ENCODE measurements at regions not wholly inside any gene's neighbourhood (a gene's known extent, or its start where the extent isn't known, plus 50 kb on each side); places are given as distances from the start of the nearest gene placed in this dataset.

GRCh38 chr5:61281686-61282085 lies 50.4 kb upstream of the ZSWIM6 start:
- H3K27me3 Mint-ChIP-seq (ENCODE audit: low read depth in 3 of 3) = peaks cover 0 to 3% (median 0%) of the 10 kb centered on the region in 3 donors
- Histone ChIP-seq H2AFZ (ENCODE audit: insufficient read depth, low read depth, low read length, poor library complexity, severe bottlenecking) (no peak overlapping the region), H3K4me2 (replicated peaks; ENCODE audit: extremely low read depth, low read length, poor library complexity, severe bottlenecking) (no peak overlapping the region), H4K20me1 (ENCODE audit: insufficient read depth, low read length) (no peaks in the 10 kb centered on the region), H3K4me1 (ENCODE audit: control insufficient read depth in 1 of 2, insufficient read depth in 2 of 2, low read length in 2 of 2) (peaks cover 51 to 61% of the 10 kb centered on the region in 2 donors), H3K9ac (ENCODE audit: insufficient read depth, low read length, poor library complexity, severe bottlenecking) (no peak overlapping the region), H3K79me2 (ENCODE audit: insufficient read depth, low read length) (no peaks in the 10 kb centered on the region), H3K27me3 (ENCODE audit: control insufficient read depth in 2 of 2, insufficient read depth in 2 of 2, low read length in 2 of 2) (no peaks in the 10 kb centered on the region), H3K9me3 (replicated peaks in 1 of 2; ENCODE audit: control insufficient read depth in 1 of 2, insufficient read depth in 1 of 2, low read length in 2 of 2) (no peaks in the 10 kb centered on the region), H3K36me3 (replicated peaks in 1 of 2; ENCODE audit: control insufficient read depth in 1 of 2, insufficient read depth in 2 of 2, low read length in 2 of 2) (no peaks in the 10 kb centered on the region), H3K4me3 (replicated peaks in 1 of 3; ENCODE audit: low read depth in 2 of 3, low read length in 3 of 3) (no peak overlapping the region), H3K27ac (ENCODE audit: low read depth in 1 of 2, low read length in 2 of 2) (no peak overlapping the region)
- H3K36me3 Mint-ChIP-seq = no peaks in the 10 kb centered on the region
- no CpG with 5 or more reads among the region's 1 CpG for WGBS (ENCODE audit: insufficient coverage)
- peaks cover 0 to 6% (median 0%) of the 10 kb centered on the region in 7 donors for H3K9me3 Mint-ChIP-seq
- intact Hi-C loops (cut with micrococcal nuclease) = no loop called here
- no peak for TF ChIP-seq CTCF (IDR thresholded peaks at IDR 0.05)
- H3K4me1 Mint-ChIP-seq = peaks cover 30% of the 10 kb centered on the region
- H3K27ac Mint-ChIP-seq = no peak overlapping the region
- H3K4me3 Mint-ChIP-seq = no peak overlapping the region
- DNase-seq = no peak

Data from CD14-positive monocyte (primary cell).